ENCODE measurements at regions not wholly inside any gene's neighbourhood (a gene's known extent, or its start where the extent isn't known, plus 50 kb on each side); places are given as distances from the start of the nearest gene placed in this dataset.

GRCh38 chr17:83144421-83145357 lies 65.3 kb downstream of the METRNL start:
- no peak for TF ChIP-seq CTCF (IDR thresholded peaks at IDR 0.05)
- DNase-seq (ENCODE audit: low spot score) (no peak), ATAC-seq (ENCODE audit: low FRiP score) (no peak)

- no peak for ATAC-seq (ENCODE audit: low FRiP score)
- DNase-seq (ENCODE audit: low spot score): no peak
- no peak for TF ChIP-seq CTCF (IDR thresholded peaks at IDR 0.05)
Measured at GRCh38 chr17:83145358-83145738, 65.9 kb downstream of the METRNL start.

- no peak for DNase-seq (ENCODE audit: low spot score)
- no peak for ATAC-seq (ENCODE audit: low FRiP score)
- TF ChIP-seq CTCF (IDR thresholded peaks at IDR 0.05): no peak
Measured at GRCh38 chr17:83145831-83146230, 66.4 kb downstream of the METRNL start.

GRCh38 chr17:83146347-83146746 lies 66.9 kb downstream of the METRNL start:
- DNase-seq (ENCODE audit: low spot score) (no peak), ATAC-seq (ENCODE audit: low FRiP score) (no peak)
- no peak for TF ChIP-seq CTCF (IDR thresholded peaks at IDR 0.05)

- no peak for TF ChIP-seq CTCF (IDR thresholded peaks at IDR 0.05)
- ATAC-seq (ENCODE audit: low FRiP score) (no peak), DNase-seq (ENCODE audit: low spot score) (no peak)
Measured at GRCh38 chr17:83147280-83147679, 67.9 kb downstream of the METRNL start.

GRCh38 chr17:83148317-83149028 lies 69.1 kb downstream of the METRNL start:
- TF ChIP-seq CTCF (IDR thresholded peaks at IDR 0.05): no peak
- DNase-seq (ENCODE audit: low spot score): no peak
- no peak for ATAC-seq (ENCODE audit: low FRiP score)
